Sigmoid colon (tissue), 6 donors: ENCODE measurements at regions not wholly inside any gene's neighbourhood (a gene's known extent, or its start where the extent isn't known, plus 50 kb on each side); places are given as distances from the start of the nearest gene placed in this dataset.
"Not testable (repeated sequence)": the region's sequence is repeated elsewhere in the genome, so short reads cannot be mapped to it uniquely, and the experiment has no call there.

Experiments used
- DNase-seq: peaks from one replicate; pipeline ENCODE4 v3.0.0-alpha.2; 2019
- H3K27ac ChIP-seq, 4 donors: fragments of 200-600 bp; sonication (generic); one replicate each; pipeline ENCODE4 v1.5.1; 2016 to 2019; ENCODE audit warnings: mild to moderate bottlenecking in 1 of 4
- H3K27me3 ChIP-seq, 3 donors: fragments of 200-600 bp; sonication (generic); one replicate each; pipeline ENCODE4 v1.5.1; 2019; ENCODE audit warnings: mild to moderate bottlenecking in 1 of 3
- H3K36me3 ChIP-seq, 4 donors: fragments of 200-600 bp; sonication (generic); one replicate each; pipeline ENCODE4 v1.5.1; 2016 to 2019
- H3K4me1 ChIP-seq, 4 donors: fragments of 200-600 bp; sonication (generic); one replicate each; pipeline ENCODE4 v1.5.1; 2017 to 2019
- H3K4me3 ChIP-seq, 4 donors: fragments of 200-600 bp; sonication (generic); one replicate each; pipeline ENCODE4 v1.5.1; 2017 to 2019; ENCODE audit warnings: mild to moderate bottlenecking in 2 of 4, moderate library complexity in 1 of 4
- H3K9me3 ChIP-seq, 4 donors: fragments of 200-600 bp in 3 of 4; sonication (generic) in 3 of 4; one replicate each; pipeline versions ENCODE4 v1.5.1 to v1.6.1; 2013 to 2019
- CTCF ChIP-seq, 4 experiments: fragments of 450-650 bp in 3 of 4; fragments of 200-600 bp in 1 of 4; IDR thresholded peaks; one replicate each; pipeline ENCODE4 v1.5.1; 2016 to 2019; ENCODE audit warnings: antibody characterized with exemption in 4 of 4, mild to moderate bottlenecking in 3 of 4, moderate library complexity in 2 of 4
- EP300 ChIP-seq, 4 donors: sonication (generic); formaldehyde crosslinking; IDR thresholded peaks; one replicate each; pipeline ENCODE4 v1.6.1; 2017; ENCODE audit warnings: antibody characterized with exemption in 4 of 4
- POLR2A ChIP-seq, 2 donors: fragments of 450-650 bp; IDR thresholded peaks; one replicate each; pipeline ENCODE4 v1.6.1; 2016; ENCODE audit warnings: antibody characterized with exemption in 2 of 2, mild to moderate bottlenecking in 2 of 2, moderate library complexity in 2 of 2
- POLR2AphosphoS5 ChIP-seq, 4 donors: sonication (generic); formaldehyde crosslinking; IDR thresholded peaks; one replicate each; pipeline ENCODE4 v1.6.1; 2017; ENCODE audit warnings: antibody characterized with exemption in 4 of 4
- WGBS, 2 donors: extraction: QIAGEN DNeasy Blood & Tissue Kit; methylation state at CpG; one replicate each; pipeline ENCODE4 v1.1.7; 2013; 5-methylcytosine and 5-hydroxymethylcytosine counted together
- intact Hi-C: fragments of 100-400 bp; cut with DNase I; formaldehyde crosslinking; loops from one replicate; pipeline ENCODE4 v1.15.1; 2023
- donor health status: healthy with polysubstance abuse.
- donor health status: healthy.

- intact Hi-C loops = no loop called here
- H3K36me3 ChIP-seq = no peaks in the 10 kb centered on the region
- no peak overlapping the region for H3K27ac ChIP-seq
- H3K9me3 ChIP-seq = no peaks in the 10 kb centered on the region
- TF ChIP-seq POLR2AphosphoS5 (IDR thresholded peaks at IDR 0.05) = no peak
- no peaks in the 10 kb centered on the region for H3K27me3 ChIP-seq
- 77 to 85% methylated on average over 2 of the region's 2 CpGs for WGBS, 2 donors
- no peaks in the 10 kb centered on the region for H3K4me1 ChIP-seq
- no peak overlapping the region for H3K4me3 ChIP-seq
- no peak for DNase-seq
Observed at GRCh38 chr9:10876333-10876732, 263.5 kb upstream of the PTPRD start.

- H3K9me3 ChIP-seq, H3K36me3 ChIP-seq, H3K27ac ChIP-seq, DNase-seq, H3K27me3 ChIP-seq, H3K4me1 ChIP-seq, H3K4me3 ChIP-seq, intact Hi-C loops: not testable (repeated sequence)
- 69 to 81% methylated on average over 5 of the region's 5 CpGs for WGBS, 2 donors
Observed at GRCh38 chr9:10890266-10890665, 277.5 kb upstream of the PTPRD start.

- no peaks in the 10 kb centered on the region for H3K36me3 ChIP-seq
- H3K9me3 ChIP-seq = peaks cover 0 to 3% (median 0%) of the 10 kb centered on the region in 4 donors
- no peaks in the 10 kb centered on the region for H3K27me3 ChIP-seq
- H3K4me3 ChIP-seq = no peak overlapping the region
- no peak overlapping the region for H3K27ac ChIP-seq
- no peaks in the 10 kb centered on the region for H3K4me1 ChIP-seq
- DNase-seq = no peak
- no peak for TF ChIP-seq POLR2A (IDR thresholded peaks at IDR 0.05)
- no peak for TF ChIP-seq EP300 (IDR thresholded peaks at IDR 0.05)
- no peak for TF ChIP-seq CTCF (IDR thresholded peaks at IDR 0.05)
- TF ChIP-seq POLR2AphosphoS5 (IDR thresholded peaks at IDR 0.05) = no peak
- intact Hi-C loops = no loop called here
- 39 to 77% methylated on average over 3 of the region's 3 CpGs for WGBS, 2 donors
Observed at GRCh38 chr9:10899509-10899908, 286.7 kb upstream of the PTPRD start.

GRCh38 chr9:10903969-10904368 is 291.2 kb upstream of the PTPRD start:
- H3K27me3 ChIP-seq = no peaks in the 10 kb centered on the region
- H3K9me3 ChIP-seq = peaks cover 0 to 3% (median 0%) of the 10 kb centered on the region in 4 donors
- DNase-seq = no peak
- H3K27ac ChIP-seq = no peak overlapping the region
- intact Hi-C loops = no loop called here
- H3K4me3 ChIP-seq = no peak overlapping the region
- 26 to 49% methylated on average over 1 of the region's 1 CpG for WGBS, 2 donors
- TF ChIP-seq EP300 (IDR thresholded peaks at IDR 0.05) = no peak
- no peak for TF ChIP-seq POLR2A (IDR thresholded peaks at IDR 0.05)
- no peak for TF ChIP-seq CTCF (IDR thresholded peaks at IDR 0.05)
- TF ChIP-seq POLR2AphosphoS5 (IDR thresholded peaks at IDR 0.05) = no peak
- no peaks in the 10 kb centered on the region for H3K4me1 ChIP-seq
- H3K36me3 ChIP-seq = no peaks in the 10 kb centered on the region

GRCh38 chr9:10910779-10911178 is 298.0 kb upstream of the PTPRD start:
- Histone ChIP-seq H3K27me3 (no peaks in the 10 kb centered on the region), H3K27ac (no peak overlapping the region), H3K4me3 (no peak overlapping the region), H3K4me1 (no peaks in the 10 kb centered on the region), H3K9me3 (peaks cover 0 to 6% (median 0%) of the 10 kb centered on the region in 4 donors), H3K36me3 (no peaks in the 10 kb centered on the region)
- WGBS, 2 donors = 86 to 94% methylated on average over 25 of the region's 25 CpGs
- intact Hi-C loops = no loop called here
- no peak for DNase-seq
- no peak for TF ChIP-seq EP300 (IDR thresholded peaks at IDR 0.05)
- no peak for TF ChIP-seq CTCF (IDR thresholded peaks at IDR 0.05)
- TF ChIP-seq POLR2AphosphoS5 (IDR thresholded peaks at IDR 0.05) = no peak
- no peak for TF ChIP-seq POLR2A (IDR thresholded peaks at IDR 0.05)

- no peaks in the 10 kb centered on the region for H3K4me1 ChIP-seq
- no peaks in the 10 kb centered on the region for H3K36me3 ChIP-seq
- no peak overlapping the region for H3K4me3 ChIP-seq
- no peak overlapping the region for H3K27ac ChIP-seq
- peaks cover 0 to 6% (median 0%) of the 10 kb centered on the region in 4 donors for H3K9me3 ChIP-seq
- 88% methylated on average over 6 of the region's 6 CpGs for WGBS, 2 donors
- TF ChIP-seq CTCF (IDR thresholded peaks at IDR 0.05) = no peak
- TF ChIP-seq POLR2AphosphoS5 (IDR thresholded peaks at IDR 0.05) = no peak
- no peak for TF ChIP-seq POLR2A (IDR thresholded peaks at IDR 0.05)
- intact Hi-C loops = no loop called here
- no peak for DNase-seq
- H3K27me3 ChIP-seq = no peaks in the 10 kb centered on the region
Observed at GRCh38 chr9:10911373-10911772, 298.6 kb upstream of the PTPRD start.
